ENCODE measurements at regions not wholly inside any gene's neighbourhood (a gene's known extent, or its start where the extent isn't known, plus 50 kb on each side); places are given as distances from the start of the nearest gene placed in this dataset.
"Not testable (repeated sequence)": the region's sequence is repeated elsewhere in the genome, so short reads cannot be mapped to it uniquely, and the experiment has no call there.

DNA sequence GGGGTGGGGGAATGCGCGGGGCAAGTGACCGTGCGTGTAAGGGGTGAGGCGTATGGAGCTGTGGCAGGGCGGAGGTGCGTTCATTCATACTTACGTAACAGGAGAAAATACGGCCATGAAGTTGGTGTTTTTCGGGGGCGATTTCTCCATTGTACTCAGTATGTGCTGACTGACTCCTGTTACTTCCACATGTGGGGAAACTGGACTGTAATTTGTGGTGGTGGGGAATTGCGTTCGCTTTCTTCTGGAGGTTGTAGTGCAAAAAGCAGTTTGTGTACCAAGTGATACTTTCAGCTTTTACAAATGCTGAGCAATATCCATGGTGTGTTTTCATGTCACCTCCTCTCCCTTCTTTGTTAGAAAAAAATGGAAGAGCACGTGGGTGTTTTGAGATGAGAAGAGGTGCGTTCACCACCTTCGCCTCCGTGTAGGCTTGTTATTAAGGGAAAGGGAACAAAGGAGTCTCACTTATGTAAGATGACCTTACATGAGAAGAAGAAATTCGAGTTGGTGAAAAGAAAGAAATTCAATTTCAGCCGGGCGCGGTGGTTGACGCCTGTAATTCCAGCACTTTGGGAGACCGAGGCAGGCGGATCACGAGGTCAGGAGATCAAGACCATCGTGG is 181.1 kb upstream of the NOTCH2NLA start:
- H4K20me1 ChIP-seq (ENCODE audit: low read depth, low read length); H2AFZ ChIP-seq (ENCODE audit: low read depth, low read length, severe bottlenecking); H3K4me3 ChIP-seq (ENCODE audit: insufficient read depth, low read length, poor library complexity, severe bottlenecking); H3K9ac ChIP-seq (ENCODE audit: low read length); H3K9me2 ChIP-seq (replicated peaks; ENCODE audit: insufficient read depth, low read length); H3K27ac ChIP-seq (ENCODE audit: low read depth, low read length); H3K79me2 ChIP-seq (ENCODE audit: insufficient read depth, low read length); H3K36me3 ChIP-seq (ENCODE audit: low read length); H3K4me2 ChIP-seq (ENCODE audit: low read depth, low read length, poor library complexity, severe bottlenecking); H3K27me3 ChIP-seq (ENCODE audit: low read length); H3K9me3 ChIP-seq (ENCODE audit: insufficient read depth, low read length); H3F3A ChIP-seq (ENCODE audit: insufficient read depth): not testable (repeated sequence)

DNA sequence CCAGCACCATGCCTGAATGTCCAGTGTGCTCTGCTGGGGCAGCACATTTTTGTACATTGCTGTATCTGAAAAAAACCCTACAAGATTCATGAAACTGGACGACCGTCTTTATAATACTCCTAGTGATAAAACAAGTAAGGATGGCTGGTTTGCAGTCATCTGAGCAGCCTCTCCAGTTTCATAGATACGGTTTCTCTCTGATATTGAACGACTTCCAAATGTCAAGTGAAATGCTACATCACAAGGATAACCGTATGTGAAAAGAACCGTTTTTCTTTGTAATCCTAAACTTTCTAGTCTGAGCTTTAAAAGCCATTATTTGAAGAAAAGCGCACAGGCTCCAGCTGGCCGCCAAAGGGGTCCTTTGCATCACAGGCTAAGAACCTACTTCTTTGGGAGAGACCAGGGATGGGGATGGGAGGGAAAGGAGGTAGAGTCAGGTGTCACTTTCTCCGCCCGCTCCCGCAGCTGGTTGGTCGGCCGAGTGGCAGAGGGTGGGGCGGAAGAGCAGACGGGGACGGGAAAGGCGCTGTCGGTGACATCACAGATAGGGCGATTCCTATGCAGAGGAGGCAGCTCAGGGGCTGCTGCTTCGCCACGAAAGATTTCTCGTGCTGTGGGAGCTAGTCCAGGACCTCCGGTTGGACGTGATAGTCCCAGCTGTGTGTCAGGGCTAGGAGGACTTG is 180.4 kb upstream of the NOTCH2NLA start:
- not testable (repeated sequence) for H3K9me2 ChIP-seq (replicated peaks; ENCODE audit: insufficient read depth, low read length); H3K4me3 ChIP-seq (ENCODE audit: insufficient read depth, low read length, poor library complexity, severe bottlenecking); H3K79me2 ChIP-seq (ENCODE audit: insufficient read depth, low read length); H3K27me3 ChIP-seq (ENCODE audit: low read length); H3K9me3 ChIP-seq (ENCODE audit: insufficient read depth, low read length); H3K9ac ChIP-seq (ENCODE audit: low read length); H3F3A ChIP-seq (ENCODE audit: insufficient read depth); H3K4me2 ChIP-seq (ENCODE audit: low read depth, low read length, poor library complexity, severe bottlenecking); H4K20me1 ChIP-seq (ENCODE audit: low read depth, low read length); H3K27ac ChIP-seq (ENCODE audit: low read depth, low read length); H3K36me3 ChIP-seq (ENCODE audit: low read length); H2AFZ ChIP-seq (ENCODE audit: low read depth, low read length, severe bottlenecking)

DNA sequence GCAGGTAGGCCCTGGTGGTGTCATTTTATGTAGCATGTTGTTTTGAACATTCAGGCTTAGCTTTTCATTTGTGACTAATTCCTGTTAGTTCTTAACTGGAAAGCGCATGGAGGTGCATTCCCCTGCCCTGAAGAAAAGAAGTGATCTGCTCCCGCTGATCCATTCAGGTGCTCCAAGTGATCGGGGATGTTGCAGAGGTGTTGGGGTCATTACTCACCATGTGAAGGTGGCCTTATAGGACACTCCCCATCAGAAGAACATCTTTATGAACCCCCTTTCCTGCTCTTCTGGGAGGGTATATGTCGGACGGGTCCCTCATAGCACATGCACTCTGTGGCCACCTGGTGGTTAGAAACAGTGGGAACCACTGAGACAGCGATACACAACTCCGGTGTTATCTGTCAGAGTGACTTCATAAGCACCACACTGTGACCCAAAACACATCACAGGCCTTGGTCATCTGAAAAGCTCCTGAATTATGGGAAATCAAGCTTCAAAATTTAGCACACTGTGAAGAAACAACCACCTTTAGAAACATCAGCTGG is 172.5 kb upstream of the NOTCH2NLA start:
- not testable (repeated sequence) for H3K9me3 ChIP-seq (ENCODE audit: insufficient read depth, low read length); H3F3A ChIP-seq (ENCODE audit: insufficient read depth); H3K4me2 ChIP-seq (ENCODE audit: low read depth, low read length, poor library complexity, severe bottlenecking); H3K9ac ChIP-seq (ENCODE audit: low read length); H3K4me3 ChIP-seq (ENCODE audit: insufficient read depth, low read length, poor library complexity, severe bottlenecking); H3K79me2 ChIP-seq (ENCODE audit: insufficient read depth, low read length); H3K36me3 ChIP-seq (ENCODE audit: low read length); H3K27me3 ChIP-seq (ENCODE audit: low read length); H4K20me1 ChIP-seq (ENCODE audit: low read depth, low read length); H3K27ac ChIP-seq (ENCODE audit: low read depth, low read length); H2AFZ ChIP-seq (ENCODE audit: low read depth, low read length, severe bottlenecking); H3K9me2 ChIP-seq (replicated peaks; ENCODE audit: insufficient read depth, low read length)

DNA sequence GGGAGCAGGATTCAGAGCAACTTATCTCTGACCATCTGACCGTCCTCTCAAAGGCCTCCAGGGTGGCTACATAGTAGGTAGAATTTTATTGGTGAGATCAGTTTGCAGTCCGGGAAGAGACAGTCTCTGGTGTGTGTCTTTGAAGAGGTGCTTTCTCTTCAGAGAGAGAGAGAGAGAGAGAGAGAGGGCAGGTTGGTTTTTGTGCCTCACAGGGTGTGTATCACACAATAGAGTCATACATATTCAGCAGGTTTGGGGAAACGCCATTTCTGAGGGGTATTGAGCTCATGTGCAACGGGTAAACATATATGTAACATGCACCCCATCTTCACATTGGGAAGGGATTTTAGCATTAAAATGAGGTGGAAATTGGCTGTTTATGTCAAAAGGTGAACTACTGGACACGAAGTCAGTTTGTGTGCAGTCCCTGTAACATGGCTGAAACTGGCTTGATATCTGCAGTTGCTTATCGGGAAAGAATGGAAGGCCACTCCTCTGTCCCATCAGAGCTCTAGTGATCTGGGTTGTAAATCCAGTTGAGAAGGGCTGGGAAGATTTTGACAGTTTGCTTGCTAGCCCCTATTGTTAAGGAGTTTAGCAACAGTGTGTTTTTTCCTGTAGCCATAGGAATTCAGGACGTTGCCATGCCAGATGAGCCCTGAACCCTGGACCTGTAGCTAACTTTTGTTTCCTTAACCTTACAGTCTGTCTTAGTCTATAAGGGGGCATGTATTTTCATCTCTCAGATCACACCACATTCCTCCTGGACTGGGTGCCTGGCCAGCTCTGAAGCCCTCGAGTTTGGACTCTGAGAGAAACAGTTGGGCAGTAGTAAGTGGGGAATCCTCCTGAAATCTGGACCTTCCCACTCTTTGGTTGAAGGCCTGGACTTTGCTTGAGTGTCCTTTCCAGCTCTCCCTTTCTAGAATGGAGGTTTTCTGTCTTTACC is 171.6 kb upstream of the NOTCH2NLA start:
- not testable (repeated sequence) for H3K9me3 ChIP-seq (ENCODE audit: insufficient read depth, low read length); H3F3A ChIP-seq (ENCODE audit: insufficient read depth)

DNA sequence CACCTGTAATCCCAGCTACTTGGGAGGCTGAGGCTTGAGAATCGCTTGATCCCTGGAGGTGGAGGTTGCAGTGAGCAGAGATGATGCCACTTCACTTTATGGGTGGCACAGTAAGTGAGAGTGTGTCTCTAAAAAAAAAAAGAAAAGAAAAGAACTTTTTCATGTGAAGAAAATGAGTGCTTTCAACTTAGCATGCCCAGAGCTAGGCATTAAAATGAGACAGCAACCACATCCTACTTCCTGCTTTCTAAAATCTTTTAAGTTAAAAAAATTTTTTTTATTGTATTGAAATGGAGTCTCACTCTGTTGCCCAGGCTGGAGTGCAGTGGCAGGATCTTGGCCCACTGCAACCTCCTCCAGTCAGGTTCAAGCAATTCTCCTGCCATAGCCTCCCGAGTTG is 170.4 kb upstream of the NOTCH2NLA start:
- not testable (repeated sequence) for H3K27ac ChIP-seq (ENCODE audit: low read depth, low read length); H3K36me3 ChIP-seq (ENCODE audit: low read length); H3K79me2 ChIP-seq (ENCODE audit: insufficient read depth, low read length); H3K9ac ChIP-seq (ENCODE audit: low read length); H3F3A ChIP-seq (ENCODE audit: insufficient read depth); H3K4me2 ChIP-seq (ENCODE audit: low read depth, low read length, poor library complexity, severe bottlenecking); H3K9me3 ChIP-seq (ENCODE audit: insufficient read depth, low read length); H3K9me2 ChIP-seq (replicated peaks; ENCODE audit: insufficient read depth, low read length); H4K20me1 ChIP-seq (ENCODE audit: low read depth, low read length); H3K4me3 ChIP-seq (ENCODE audit: insufficient read depth, low read length, poor library complexity, severe bottlenecking); H3K27me3 ChIP-seq (ENCODE audit: low read length); H2AFZ ChIP-seq (ENCODE audit: low read depth, low read length, severe bottlenecking)

More for the DNA sequence above, 171.6 kb upstream of the NOTCH2NLA start:
- not testable (repeated sequence) for H2AFZ ChIP-seq (ENCODE audit: low read depth, low read length, severe bottlenecking); H3K27ac ChIP-seq (ENCODE audit: low read depth, low read length); H3K79me2 ChIP-seq (ENCODE audit: insufficient read depth, low read length); H3K27me3 ChIP-seq (ENCODE audit: low read length); H3K4me2 ChIP-seq (ENCODE audit: low read depth, low read length, poor library complexity, severe bottlenecking); H3K9ac ChIP-seq (ENCODE audit: low read length); H3K9me2 ChIP-seq (replicated peaks; ENCODE audit: insufficient read depth, low read length); H3K36me3 ChIP-seq (ENCODE audit: low read length); H3K4me3 ChIP-seq (ENCODE audit: insufficient read depth, low read length, poor library complexity, severe bottlenecking); H4K20me1 ChIP-seq (ENCODE audit: low read depth, low read length)

DNA sequence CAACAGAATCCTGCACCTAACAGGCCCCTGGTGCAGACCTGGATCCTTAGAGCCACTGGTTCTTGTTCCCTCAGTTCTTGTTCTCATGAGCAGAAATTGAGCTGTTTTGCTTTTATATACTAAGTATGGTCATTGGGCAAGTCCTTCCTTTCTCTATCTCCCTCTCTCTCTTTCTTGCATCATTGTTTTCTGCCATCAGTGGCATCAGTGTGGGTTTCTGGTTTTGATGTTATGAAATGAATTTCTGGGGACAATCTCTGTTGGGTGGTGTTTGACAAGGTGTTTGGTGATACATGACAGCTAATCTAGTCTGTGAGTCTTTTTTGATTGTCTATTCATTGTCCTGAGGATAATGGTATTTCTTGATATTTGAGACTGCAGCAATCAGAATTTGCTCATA is 168.0 kb upstream of the NOTCH2NLA start:
- H3K9me2 ChIP-seq (replicated peaks; ENCODE audit: insufficient read depth, low read length); H3K9me3 ChIP-seq (ENCODE audit: insufficient read depth, low read length); H3K36me3 ChIP-seq (ENCODE audit: low read length); H3K27me3 ChIP-seq (ENCODE audit: low read length); H3K79me2 ChIP-seq (ENCODE audit: insufficient read depth, low read length); H3K9ac ChIP-seq (ENCODE audit: low read length); H4K20me1 ChIP-seq (ENCODE audit: low read depth, low read length); H3K4me3 ChIP-seq (ENCODE audit: insufficient read depth, low read length, poor library complexity, severe bottlenecking); H3F3A ChIP-seq (ENCODE audit: insufficient read depth); H3K27ac ChIP-seq (ENCODE audit: low read depth, low read length); H2AFZ ChIP-seq (ENCODE audit: low read depth, low read length, severe bottlenecking); H3K4me2 ChIP-seq (ENCODE audit: low read depth, low read length, poor library complexity, severe bottlenecking): not testable (repeated sequence)

DNA sequence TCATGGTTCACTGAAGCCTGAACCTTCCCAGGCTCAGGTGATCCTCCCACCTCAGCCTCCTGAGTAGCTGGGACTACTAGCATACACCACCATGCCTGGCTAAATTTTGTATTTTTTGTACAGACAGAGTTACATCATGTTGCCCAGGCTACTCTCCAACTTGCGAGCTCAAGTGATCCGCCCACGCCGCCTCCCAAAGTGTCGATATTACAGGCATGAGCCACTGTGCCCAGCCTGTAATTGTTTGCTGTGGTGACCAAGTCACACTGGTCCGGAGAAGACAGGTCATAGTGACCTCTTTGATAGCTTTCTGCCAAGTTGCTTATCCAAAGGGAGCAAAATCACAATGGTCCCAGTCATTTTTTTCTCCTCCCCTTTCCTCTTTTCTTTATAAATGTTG is 167.4 kb upstream of the NOTCH2NLA start:
- H3K27ac ChIP-seq (ENCODE audit: low read depth, low read length); H2AFZ ChIP-seq (ENCODE audit: low read depth, low read length, severe bottlenecking); H3K4me2 ChIP-seq (ENCODE audit: low read depth, low read length, poor library complexity, severe bottlenecking); H3K79me2 ChIP-seq (ENCODE audit: insufficient read depth, low read length); H3K36me3 ChIP-seq (ENCODE audit: low read length); H3F3A ChIP-seq (ENCODE audit: insufficient read depth); H3K9me3 ChIP-seq (ENCODE audit: insufficient read depth, low read length); H4K20me1 ChIP-seq (ENCODE audit: low read depth, low read length); H3K9me2 ChIP-seq (replicated peaks; ENCODE audit: insufficient read depth, low read length); H3K4me3 ChIP-seq (ENCODE audit: insufficient read depth, low read length, poor library complexity, severe bottlenecking); H3K9ac ChIP-seq (ENCODE audit: low read length); H3K27me3 ChIP-seq (ENCODE audit: low read length): not testable (repeated sequence)

Measured in SU-DHL-6 (cell line).